Fibroblast of lung (primary cell): ENCODE measurements at regions not wholly inside any gene's neighbourhood (a gene's known extent, or its start where the extent isn't known, plus 50 kb on each side); places are given as distances from the start of the nearest gene placed in this dataset.

Experiments
- DNase-seq, 2 donors: peaks; one replicate each; pipeline versions ENCODE4 v3.0.0 to v3.0.0-alpha.2; 2010; ENCODE audit warnings: low read depth in 2 of 2
- H2AFZ ChIP-seq: 2 replicates; pipeline ENCODE4 v1.5.1; 2012; ENCODE audit warnings: low read length, control low read depth, inconsistent platforms
- H3K27ac ChIP-seq: 2 replicates; pipeline ENCODE4 v1.5.1; 2011; ENCODE audit warnings: low read length, control low read depth; ENCODE audit not compliant: insufficient read depth
- H3K27me3 ChIP-seq: 2 replicates; pipeline ENCODE4 v1.5.1; 2011; ENCODE audit warnings: mild to moderate bottlenecking, low read length; ENCODE audit not compliant: control insufficient read depth, insufficient read depth
- H3K36me3 ChIP-seq: 2 replicates; pipeline ENCODE4 v1.5.1; 2011; ENCODE audit warnings: low read length; ENCODE audit not compliant: control insufficient read depth, insufficient read depth
- H3K4me1 ChIP-seq: 2 replicates; pipeline ENCODE4 v1.5.1; 2011; ENCODE audit warnings: low read length; ENCODE audit not compliant: control insufficient read depth, insufficient read depth; ENCODE audit errors: extremely low read depth
- H3K4me2 ChIP-seq: 2 replicates; pipeline ENCODE4 v1.5.1; 2011; ENCODE audit warnings: low read length, control low read depth; ENCODE audit not compliant: insufficient read depth; ENCODE audit errors: extremely low read depth
- H3K4me3 ChIP-seq, 4 experiments: fragments of 200-600 bp in 1 of 4; sonication (generic) in 1 of 4; replicated peaks in 1 of 4; 2 replicates each; pipeline ENCODE4 v1.5.1; 2011 to 2016; ENCODE audit warnings: low read length in 4 of 4, low read depth in 3 of 4, mild to moderate bottlenecking in 3 of 4, control low read depth in 2 of 4, inconsistent platforms in 1 of 4, mixed read lengths in 1 of 4; ENCODE audit not compliant: insufficient read depth in 1 of 4; ENCODE audit errors: control extremely low read depth in 1 of 4
- H3K79me2 ChIP-seq: 2 replicates; pipeline ENCODE4 v1.5.1; 2012; ENCODE audit warnings: mild to moderate bottlenecking, low read length, inconsistent platforms; ENCODE audit not compliant: control insufficient read depth, insufficient read depth
- H3K9ac ChIP-seq: 2 replicates; pipeline ENCODE4 v1.5.1; 2011; ENCODE audit warnings: mild to moderate bottlenecking, low read length, control low read depth; ENCODE audit not compliant: insufficient read depth
- H3K9me3 ChIP-seq: 2 replicates; pipeline ENCODE4 v1.5.1; 2012; ENCODE audit warnings: low read depth, low read length; ENCODE audit not compliant: control insufficient read depth, insufficient read depth
- H4K20me1 ChIP-seq: 2 replicates; pipeline ENCODE4 v1.5.1; 2011; ENCODE audit warnings: low read length; ENCODE audit not compliant: control insufficient read depth, insufficient read depth; ENCODE audit errors: extremely low read depth
- EZH2 ChIP-seq: IDR thresholded peaks from 2 replicates; pipeline ENCODE4 v1.5.1; 2012; ENCODE audit warnings: low read length, control low read depth, mild to moderate bottlenecking; ENCODE audit errors: missing control alignments
- TF ChIP-seq, protein P1 (sequence below), 2 donors: IDR thresholded peaks in 1 of 2; conservative IDR thresholded peaks in 1 of 2; 1 replicate in 1 of 2; 2 replicates in 1 of 2; pipeline ENCODE4 v1.5.1; 2011 to 2012; ENCODE audit warnings: low read length in 2 of 2, control low read depth in 1 of 2, inconsistent platforms in 1 of 2, low read depth in 1 of 2, mild to moderate bottlenecking in 1 of 2

DNA sequence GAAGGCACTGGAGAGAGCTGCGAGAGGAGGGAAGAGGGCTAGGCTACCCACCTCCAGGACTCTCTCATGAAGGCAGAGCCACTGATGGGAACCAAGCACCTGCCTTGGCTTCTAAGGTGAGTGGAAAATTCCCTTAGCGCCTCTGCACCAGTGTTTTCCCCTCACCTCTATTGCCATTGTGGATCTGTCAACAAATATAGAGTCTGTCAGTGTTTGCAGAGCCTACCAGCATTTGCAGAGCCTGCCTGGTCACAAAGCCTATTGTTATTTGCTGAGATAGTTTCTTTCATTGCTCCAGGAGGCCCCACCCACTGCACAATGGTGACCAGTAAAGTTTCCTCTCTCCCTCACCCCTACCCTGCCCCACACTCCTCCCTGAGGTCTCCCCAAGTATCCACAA lies 141.9 kb downstream of the MRPL14 start:
- H3K27ac ChIP-seq = no peak overlapping the region
- DNase-seq = no peak
- no peaks in the 10 kb centered on the region for H4K20me1 ChIP-seq
- no peak overlapping the region for H2AFZ ChIP-seq
- H3K4me1 ChIP-seq = peaks cover 6% of the 10 kb centered on the region
- peaks cover 4% of the 10 kb centered on the region for H3K27me3 ChIP-seq
- no peaks in the 10 kb centered on the region for H3K36me3 ChIP-seq
- no peak overlapping the region for H3K4me3 ChIP-seq
- no peak overlapping the region for H3K4me2 ChIP-seq
- no peaks in the 10 kb centered on the region for H3K9me3 ChIP-seq
- H3K9ac ChIP-seq = no peak overlapping the region
- H3K79me2 ChIP-seq = no peaks in the 10 kb centered on the region
- no peak for TF ChIP-seq EZH2
- TF ChIP-seq, protein P1, sequence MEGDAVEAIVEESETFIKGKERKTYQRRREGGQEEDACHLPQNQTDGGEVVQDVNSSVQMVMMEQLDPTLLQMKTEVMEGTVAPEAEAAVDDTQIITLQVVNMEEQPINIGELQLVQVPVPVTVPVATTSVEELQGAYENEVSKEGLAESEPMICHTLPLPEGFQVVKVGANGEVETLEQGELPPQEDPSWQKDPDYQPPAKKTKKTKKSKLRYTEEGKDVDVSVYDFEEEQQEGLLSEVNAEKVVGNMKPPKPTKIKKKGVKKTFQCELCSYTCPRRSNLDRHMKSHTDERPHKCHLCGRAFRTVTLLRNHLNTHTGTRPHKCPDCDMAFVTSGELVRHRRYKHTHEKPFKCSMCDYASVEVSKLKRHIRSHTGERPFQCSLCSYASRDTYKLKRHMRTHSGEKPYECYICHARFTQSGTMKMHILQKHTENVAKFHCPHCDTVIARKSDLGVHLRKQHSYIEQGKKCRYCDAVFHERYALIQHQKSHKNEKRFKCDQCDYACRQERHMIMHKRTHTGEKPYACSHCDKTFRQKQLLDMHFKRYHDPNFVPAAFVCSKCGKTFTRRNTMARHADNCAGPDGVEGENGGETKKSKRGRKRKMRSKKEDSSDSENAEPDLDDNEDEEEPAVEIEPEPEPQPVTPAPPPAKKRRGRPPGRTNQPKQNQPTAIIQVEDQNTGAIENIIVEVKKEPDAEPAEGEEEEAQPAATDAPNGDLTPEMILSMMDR (conservative IDR thresholded peaks at IDR 0.05 in 1 of 2, IDR thresholded peaks at IDR 0.05 in 1 of 2; ENCODE audit: low read depth in 1 of 2, low read length in 2 of 2) = no peak

DNA sequence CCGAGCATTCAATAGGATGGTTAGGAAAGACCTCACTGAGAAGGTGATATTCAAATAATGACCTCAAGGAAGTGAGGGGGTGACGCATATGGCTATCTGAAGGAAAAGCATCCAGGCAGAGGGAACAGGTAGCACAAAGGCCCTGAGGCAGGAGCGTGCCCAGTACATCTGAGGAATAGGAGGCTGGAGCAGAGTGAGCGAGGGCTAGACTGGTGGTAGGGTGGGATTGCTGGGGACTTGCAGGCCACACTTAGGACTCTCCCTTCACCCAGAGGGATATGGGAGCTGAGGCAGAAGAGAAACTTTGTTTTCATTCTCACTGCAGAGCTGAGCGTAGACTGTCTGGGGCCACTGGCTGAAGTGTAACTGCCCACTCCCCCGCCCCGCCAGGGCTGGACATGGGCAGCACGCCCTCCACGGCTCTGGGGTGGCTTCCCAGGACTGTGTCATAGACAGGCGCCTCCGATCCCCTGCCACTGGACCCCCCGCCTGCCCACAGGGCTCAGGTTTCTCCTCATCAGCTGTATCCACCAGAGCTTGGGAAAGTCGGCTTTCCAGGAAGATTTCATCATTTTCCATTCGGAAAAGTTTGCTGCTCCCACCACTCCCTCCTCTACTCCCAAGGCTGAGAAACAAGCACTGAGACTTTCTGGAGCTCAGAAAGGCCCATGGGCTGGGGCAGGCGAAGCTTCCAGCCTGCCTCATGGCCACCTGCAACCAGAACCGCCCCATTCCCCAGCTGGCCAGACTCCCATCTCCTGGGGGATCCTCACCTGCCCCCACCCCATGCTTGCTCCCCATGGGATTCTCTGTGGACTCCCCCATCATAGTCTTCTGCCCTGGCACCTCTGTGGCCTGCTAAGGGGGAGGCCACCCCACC lies 142.6 kb downstream of the MRPL14 start:
- H3K4me2 ChIP-seq = no peak overlapping the region
- peak in 1 of 2 donors; percentile 74 for DNase-seq
- no peak overlapping the region for H3K9ac ChIP-seq
- no peak overlapping the region for H3K4me3 ChIP-seq
- H3K9me3 ChIP-seq = no peaks in the 10 kb centered on the region
- no peak overlapping the region for H2AFZ ChIP-seq
- H3K27ac ChIP-seq = no peak overlapping the region
- H3K79me2 ChIP-seq = no peaks in the 10 kb centered on the region
- no peaks in the 10 kb centered on the region for H3K36me3 ChIP-seq
- TF ChIP-seq EZH2 = no peak
- TF ChIP-seq, protein P1 (conservative IDR thresholded peaks at IDR 0.05 in 1 of 2, IDR thresholded peaks at IDR 0.05 in 1 of 2; ENCODE audit: low read depth in 1 of 2, low read length in 2 of 2) = no peak
- H4K20me1 ChIP-seq = no peaks in the 10 kb centered on the region
- H3K27me3 ChIP-seq = peaks cover 4% of the 10 kb centered on the region
- H3K4me1 ChIP-seq = peaks cover under 1% of the 10 kb centered on the region

GRCh38 chr6:43983632-43984031 lies 143.6 kb downstream of the MRPL14 start:
- DNase-seq = no peak
- Histone ChIP-seq H2AFZ (no peak overlapping the region), H4K20me1 (no peaks in the 10 kb centered on the region), H3K36me3 (no peaks in the 10 kb centered on the region), H3K79me2 (no peaks in the 10 kb centered on the region), H3K9ac (no peak overlapping the region), H3K4me1 (peaks cover 3% of the 10 kb centered on the region), H3K9me3 (no peaks in the 10 kb centered on the region), H3K4me2 (no peak overlapping the region), H3K4me3 (no peak overlapping the region), H3K27ac (no peak overlapping the region), H3K27me3 (peaks cover 4% of the 10 kb centered on the region)
- no peak for TF ChIP-seq EZH2
- TF ChIP-seq, protein P1 (conservative IDR thresholded peaks at IDR 0.05 in 1 of 2, IDR thresholded peaks at IDR 0.05 in 1 of 2; ENCODE audit: low read depth in 1 of 2, low read length in 2 of 2) = no peak
